Suprapubic skin (tissue), 4 donors: ENCODE measurements at regions not wholly inside any gene's neighbourhood (a gene's known extent, or its start where the extent isn't known, plus 50 kb on each side); places are given as distances from the start of the nearest gene placed in this dataset.

Source experiments
- EP300 ChIP-seq: sonication (generic); formaldehyde crosslinking; IDR thresholded peaks from one replicate; pipeline ENCODE4 v1.6.1; 2017; ENCODE audit warnings: antibody characterized with exemption
- POLR2A ChIP-seq, 2 donors: fragments of 450-650 bp; IDR thresholded peaks; one replicate each; pipeline ENCODE4 v1.6.1; 2017; ENCODE audit warnings: antibody characterized with exemption in 2 of 2, mild to moderate bottlenecking in 2 of 2, moderate library complexity in 2 of 2
- POLR2AphosphoS5 ChIP-seq, 3 donors: sonication (generic); formaldehyde crosslinking; IDR thresholded peaks; one replicate each; pipeline ENCODE4 v1.6.1; 2017; ENCODE audit warnings: antibody characterized with exemption in 3 of 3
- TF ChIP-seq, protein P1 (sequence below), 2 donors: fragments of 200-600 bp in 1 of 2; fragments of 450-650 bp in 1 of 2; sonication (generic) in 1 of 2; IDR thresholded peaks; one replicate each; pipeline ENCODE4 v1.5.1; 2016 to 2019; ENCODE audit warnings: antibody characterized with exemption in 2 of 2, mild to moderate bottlenecking in 1 of 2, moderate library complexity in 1 of 2

- TF ChIP-seq, protein P1, sequence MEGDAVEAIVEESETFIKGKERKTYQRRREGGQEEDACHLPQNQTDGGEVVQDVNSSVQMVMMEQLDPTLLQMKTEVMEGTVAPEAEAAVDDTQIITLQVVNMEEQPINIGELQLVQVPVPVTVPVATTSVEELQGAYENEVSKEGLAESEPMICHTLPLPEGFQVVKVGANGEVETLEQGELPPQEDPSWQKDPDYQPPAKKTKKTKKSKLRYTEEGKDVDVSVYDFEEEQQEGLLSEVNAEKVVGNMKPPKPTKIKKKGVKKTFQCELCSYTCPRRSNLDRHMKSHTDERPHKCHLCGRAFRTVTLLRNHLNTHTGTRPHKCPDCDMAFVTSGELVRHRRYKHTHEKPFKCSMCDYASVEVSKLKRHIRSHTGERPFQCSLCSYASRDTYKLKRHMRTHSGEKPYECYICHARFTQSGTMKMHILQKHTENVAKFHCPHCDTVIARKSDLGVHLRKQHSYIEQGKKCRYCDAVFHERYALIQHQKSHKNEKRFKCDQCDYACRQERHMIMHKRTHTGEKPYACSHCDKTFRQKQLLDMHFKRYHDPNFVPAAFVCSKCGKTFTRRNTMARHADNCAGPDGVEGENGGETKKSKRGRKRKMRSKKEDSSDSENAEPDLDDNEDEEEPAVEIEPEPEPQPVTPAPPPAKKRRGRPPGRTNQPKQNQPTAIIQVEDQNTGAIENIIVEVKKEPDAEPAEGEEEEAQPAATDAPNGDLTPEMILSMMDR (IDR thresholded peaks at IDR 0.05): no peak
- TF ChIP-seq POLR2A (IDR thresholded peaks at IDR 0.05) (no peak), EP300 (no peak), POLR2AphosphoS5 (IDR thresholded peaks at IDR 0.05) (no peak)
These were observed 52.2 kb upstream of the EPB41L1 start for GRCh38 chr20:36102306-36102705.
